ENCODE measurements at regions not wholly inside any gene's neighbourhood (a gene's known extent, or its start where the extent isn't known, plus 50 kb on each side); places are given as distances from the start of the nearest gene placed in this dataset.

DNA sequence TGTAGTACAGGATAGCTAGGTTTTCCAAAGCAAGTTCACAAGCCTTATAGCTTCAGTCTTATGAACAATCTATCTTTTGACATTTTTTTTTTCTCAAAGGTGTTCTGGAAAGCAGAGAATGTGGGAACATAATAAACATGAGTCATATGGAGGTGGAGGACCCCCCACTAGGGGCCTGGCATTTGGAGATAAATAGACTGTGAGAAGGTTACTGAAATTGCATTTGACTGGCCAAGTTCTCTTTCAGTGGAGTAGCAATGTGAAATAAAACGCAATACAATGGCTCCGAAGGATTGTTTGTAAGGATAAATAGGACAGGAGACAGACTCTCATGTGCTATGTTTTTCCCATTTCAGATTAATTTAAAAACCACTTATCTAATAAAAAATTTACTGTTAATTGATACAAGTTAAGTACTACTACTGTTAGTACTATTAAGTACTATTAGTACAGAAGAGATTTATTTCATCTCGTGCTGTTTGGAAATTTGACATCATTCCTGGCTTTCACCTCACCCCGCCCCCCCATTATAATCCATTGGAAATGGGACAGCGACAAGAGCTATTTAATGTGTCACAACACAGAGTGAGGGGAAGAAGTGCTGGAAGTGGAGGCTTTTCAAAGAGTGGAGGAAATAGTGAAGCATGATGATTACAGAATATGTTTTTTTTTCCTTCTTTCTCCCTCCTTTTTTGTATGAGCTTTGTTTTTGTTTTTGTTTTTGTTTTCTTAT is 122.6 kb upstream of the ID4 start:
- Histone ChIP-seq H3K27ac (ENCODE audit: extremely low read depth, low read depth, low read length) (no peak overlapping the region), H3K4me1 (replicated peaks in 1 of 2; ENCODE audit: control insufficient read depth in 2 of 2, insufficient read depth in 2 of 2, low read length in 2 of 2) (no peaks in the 10 kb centered on the region), H3K79me2 (ENCODE audit: control insufficient read depth, insufficient read depth, low read length) (no peaks in the 10 kb centered on the region), H3K9me3 (replicated peaks; ENCODE audit: control insufficient read depth, insufficient read depth, low read depth, low read length) (no peaks in the 10 kb centered on the region), H4K20me1 (replicated peaks; ENCODE audit: control insufficient read depth, insufficient read depth, low read length) (no peaks in the 10 kb centered on the region), H3K36me3 (ENCODE audit: control insufficient read depth, insufficient read depth, low read length) (no peaks in the 10 kb centered on the region), H3K9ac (ENCODE audit: insufficient read depth in 1 of 2, low read depth in 2 of 2, low read length in 2 of 2) (no peak overlapping the region), H3K9me1 (ENCODE audit: control insufficient read depth, insufficient read depth, low read length) (no peaks in the 10 kb centered on the region), H3K4me2 (ENCODE audit: insufficient read depth, low read length) (no peak overlapping the region), H2AFZ (ENCODE audit: low read depth, low read length) (no peak overlapping the region), H3K4me3 (no peak overlapping the region), H3K27me3 (ENCODE audit: control insufficient read depth in 2 of 2, insufficient read depth in 2 of 2, low read length in 2 of 2) (no peaks in the 10 kb centered on the region)
- FAIRE-seq (no peak), ATAC-seq (no peak), DNase-seq (ENCODE audit: extremely low read depth in 1 of 4, low spot score in 3 of 4) (no peak)
- intact Hi-C loops (cut with micrococcal nuclease) = no loop called here
- POLR2A ChIA-PET = interaction anchor here (0.6 kb wide), 2 partner anchors 9 to 121 kb away, joined by 3 read pairs; no protein-coding TSS in a partner anchor
- no TSS peak for BruUV-seq (replicated peaks)
- TF ChIP-seq DLX4 (CRISPR knock-in tag; IDR thresholded peaks at IDR 0.05) = no peak
- TF ChIP-seq BRD4 (IDR thresholded peaks at IDR 0.05) = no peak
- no peak for TF ChIP-seq MYNN (IDR thresholded peaks at IDR 0.05)
- no peak for TF ChIP-seq MYNN (CRISPR knock-in tag; IDR thresholded peaks at IDR 0.05)
- no peak for TF ChIP-seq PHB2 (IDR thresholded peaks at IDR 0.05; ENCODE audit: low read depth)
- TF ChIP-seq TAF1 (IDR thresholded peaks at IDR 0.05; ENCODE audit: control insufficient read depth, extremely low read depth, insufficient read depth, low read length, severe bottlenecking) = no peak
- TF ChIP-seq ZBTB33 (CRISPR knock-in tag; IDR thresholded peaks at IDR 0.05) = no peak
- TF ChIP-seq ZNF707 (CRISPR knock-in tag; conservative IDR thresholded peaks at IDR 0.05) = no peak
- CTCF ChIA-PET (ENCODE audit: low intra/inter-chr PET ratio) = no interaction called here
- in situ Hi-C loops (cut with MboI) = no loop called here
- WGBS (ENCODE audit: insufficient coverage, low coverage, missing lambda C conversion rate) = under 1% methylated on average over 5 of the region's 5 CpGs
